ENCODE measurements at regions not wholly inside any gene's neighbourhood (a gene's known extent, or its start where the extent isn't known, plus 50 kb on each side); places are given as distances from the start of the nearest gene placed in this dataset.
"Not testable (repeated sequence)": the region's sequence is repeated elsewhere in the genome, so short reads cannot be mapped to it uniquely, and the experiment has no call there.

DNA sequence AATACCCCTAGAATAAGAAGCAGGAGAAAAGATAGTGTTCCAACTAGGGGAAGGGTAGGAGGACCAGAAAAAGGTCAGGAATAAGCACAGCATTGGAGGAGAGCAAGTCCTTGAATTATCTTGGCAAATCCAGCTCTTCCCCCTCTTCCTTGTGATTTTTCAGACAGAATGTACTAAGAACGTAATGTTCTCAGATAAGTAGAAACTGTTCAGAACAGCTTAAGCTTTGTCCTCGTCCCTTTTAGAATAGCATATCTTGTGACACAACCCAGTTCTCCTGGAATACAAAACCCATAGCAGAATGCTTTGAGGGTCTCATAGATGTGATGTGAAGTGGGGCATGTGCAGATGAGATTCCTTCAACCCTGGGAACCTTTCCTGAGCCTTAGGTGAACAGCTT is 97.4 kb downstream of the EMB start:
- DNase-seq (ENCODE audit: low read depth in 2 of 3, low spot score in 1 of 3): no peak

DNA sequence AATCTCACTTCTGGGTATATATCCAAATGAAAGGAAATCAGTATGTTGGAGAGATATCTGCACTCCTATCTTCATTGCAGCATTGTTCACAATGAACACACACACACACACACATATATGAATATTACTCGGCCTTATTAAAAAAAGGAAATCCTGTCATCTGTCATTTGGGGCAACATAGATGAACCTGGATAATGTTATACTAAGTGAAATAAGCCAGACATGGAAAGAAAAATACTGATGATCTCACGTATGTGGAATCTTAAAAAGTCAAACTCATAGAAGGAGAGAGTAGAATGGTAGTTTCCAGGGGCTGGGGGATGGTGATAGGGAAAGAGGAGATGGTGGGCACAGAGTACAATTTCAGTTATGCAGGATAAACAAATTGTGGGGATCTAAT is 100.3 kb downstream of the EMB start:
- no peak for DNase-seq (ENCODE audit: low read depth in 2 of 3, low spot score in 1 of 3)

GRCh38 chr5:50330633-50331032 is 110.5 kb downstream of the EMB start:
- DNase-seq (ENCODE audit: low read depth in 2 of 3, low spot score in 1 of 3): not testable (repeated sequence)

GRCh38 chr5:50328193-50328729 is 112.8 kb downstream of the EMB start:
- DNase-seq (ENCODE audit: low read depth in 2 of 3, low spot score in 1 of 3): no peak

GRCh38 chr5:50325237-50325832 is 115.8 kb downstream of the EMB start:
- peak in 1 of 3 donors; percentile 23 for DNase-seq (ENCODE audit: low read depth in 2 of 3, low spot score in 1 of 3)

GRCh38 chr5:50320131-50320749 is 120.8 kb downstream of the EMB start:
- DNase-seq (ENCODE audit: low read depth in 2 of 3, low spot score in 1 of 3): no peak

DNA sequence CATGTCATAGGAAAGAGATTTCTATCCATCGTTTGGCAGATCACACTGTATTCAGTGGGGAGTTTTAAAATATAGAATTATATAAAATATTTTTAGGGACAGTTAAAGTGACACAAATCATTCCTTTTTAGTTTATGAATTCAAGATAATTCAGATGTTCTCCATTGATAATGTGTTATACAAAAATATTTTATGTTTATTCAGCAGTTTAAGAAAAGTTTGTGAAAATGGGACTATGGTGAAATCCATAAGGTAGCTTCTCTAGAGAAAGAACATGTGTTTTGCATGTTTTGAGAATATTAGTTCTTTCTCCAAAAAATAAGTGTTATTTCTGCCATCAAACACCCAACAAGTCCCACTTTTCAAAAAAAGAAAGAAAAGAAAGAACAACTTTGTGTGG is 122.9 kb downstream of the EMB start:
- DNase-seq (ENCODE audit: low read depth in 2 of 3, low spot score in 1 of 3): no peak

DNA sequence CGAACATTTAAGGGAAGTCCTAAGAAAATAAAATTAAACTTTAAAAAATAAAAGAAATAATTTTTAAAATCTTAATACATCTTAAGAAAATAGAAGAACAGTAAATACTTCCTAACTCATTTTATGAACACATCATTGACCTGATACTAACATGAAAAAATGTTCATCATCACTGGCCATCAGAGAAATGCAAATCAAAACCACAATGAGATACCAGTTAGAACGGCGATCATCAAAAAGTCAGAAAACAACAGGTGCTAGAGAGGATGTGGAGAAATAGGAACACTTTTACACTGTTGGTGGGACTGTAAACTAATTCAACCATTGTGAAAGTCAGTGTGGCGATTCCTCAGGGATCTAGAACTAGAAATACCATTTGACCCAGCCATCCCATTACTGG is 134.6 kb downstream of the EMB start:
- DNase-seq (ENCODE audit: low read depth in 2 of 3, low spot score in 1 of 3): not testable (repeated sequence)

GRCh38 chr5:50302815-50303490 is 138.1 kb downstream of the EMB start:
- no peak for DNase-seq (ENCODE audit: low read depth in 2 of 3, low spot score in 1 of 3)

DNA sequence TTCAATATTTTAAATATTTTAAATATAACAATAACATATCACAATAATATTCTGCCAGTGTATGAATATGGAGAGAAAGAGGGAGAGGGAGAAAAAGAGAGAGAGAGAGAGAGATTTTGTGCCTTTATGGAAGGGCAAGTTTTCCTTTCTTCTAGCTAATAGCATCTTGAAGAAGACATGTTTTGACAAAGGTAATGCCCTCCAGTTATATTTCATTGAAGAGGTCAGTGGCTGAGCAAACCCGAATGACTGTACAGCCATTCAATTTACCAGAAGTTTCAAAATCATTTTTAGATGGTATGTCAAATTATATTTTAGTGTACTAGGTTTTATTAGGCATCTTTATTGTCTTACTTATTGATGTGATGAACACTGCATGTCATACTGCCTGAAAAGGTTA is 139.3 kb downstream of the EMB start:
- DNase-seq (ENCODE audit: low read depth in 2 of 3, low spot score in 1 of 3): no peak

GRCh38 chr5:50300878-50301277 is 140.2 kb downstream of the EMB start:
- no peak for DNase-seq (ENCODE audit: low read depth in 2 of 3, low spot score in 1 of 3)

GRCh38 chr5:50299896-50300295 is 141.2 kb downstream of the EMB start:
- DNase-seq (ENCODE audit: low read depth in 2 of 3, low spot score in 1 of 3): no peak

- no peak for DNase-seq (ENCODE audit: low read depth in 2 of 3, low spot score in 1 of 3)
Measured at GRCh38 chr5:50292735-50293394, 148.2 kb downstream of the EMB start.

- not testable (repeated sequence) for DNase-seq (ENCODE audit: low read depth in 2 of 3, low spot score in 1 of 3)
Measured at GRCh38 chr5:50280461-50280860, 160.6 kb downstream of the EMB start.
